Right kidney (tissue), 1 donor: ENCODE measurements at regions not wholly inside any gene's neighbourhood (a gene's known extent, or its start where the extent isn't known, plus 50 kb on each side); places are given as distances from the start of the nearest gene placed in this dataset.

ENCODE experiments used
- DNase-seq: peaks from one replicate; pipeline ENCODE4 v3.0.0-alpha.2; 2016

DNA sequence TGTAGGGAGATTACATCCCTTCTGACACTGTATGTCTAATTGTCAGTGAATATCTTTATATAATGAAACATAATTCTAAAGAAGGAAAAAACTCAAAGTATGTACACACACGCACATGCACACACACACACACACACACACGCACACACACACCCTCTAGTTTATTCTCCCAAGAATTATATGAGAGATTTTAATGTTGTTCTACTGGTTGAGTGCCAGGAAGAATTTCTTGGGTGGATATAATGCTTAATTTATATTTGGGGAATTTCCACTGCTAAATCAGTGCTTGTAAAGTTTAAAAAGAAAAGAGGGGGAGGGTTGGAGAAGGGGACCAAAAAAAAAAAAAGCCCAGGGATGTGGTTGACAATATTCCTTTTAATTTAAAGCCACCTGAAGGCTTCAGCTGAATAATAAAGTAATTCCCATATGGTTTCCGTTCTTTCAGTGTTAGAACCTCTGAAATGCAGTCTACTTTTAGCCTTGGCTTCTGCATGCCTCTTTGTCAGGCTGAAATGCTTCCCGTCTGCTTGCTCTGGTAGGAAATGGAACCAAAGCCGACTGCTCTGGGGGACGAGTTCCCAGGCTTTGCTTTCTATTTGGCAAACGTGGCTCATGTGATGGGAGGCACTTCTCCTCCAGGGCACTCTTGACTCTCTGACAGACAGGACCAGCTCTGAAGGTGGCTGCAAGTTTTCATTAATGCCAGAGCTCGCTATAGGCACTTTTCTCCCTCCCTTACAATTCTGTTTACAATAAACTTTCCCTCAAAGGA, 225.4 kb downstream of the PRL start:
- peak; percentile 61 for DNase-seq

DNA sequence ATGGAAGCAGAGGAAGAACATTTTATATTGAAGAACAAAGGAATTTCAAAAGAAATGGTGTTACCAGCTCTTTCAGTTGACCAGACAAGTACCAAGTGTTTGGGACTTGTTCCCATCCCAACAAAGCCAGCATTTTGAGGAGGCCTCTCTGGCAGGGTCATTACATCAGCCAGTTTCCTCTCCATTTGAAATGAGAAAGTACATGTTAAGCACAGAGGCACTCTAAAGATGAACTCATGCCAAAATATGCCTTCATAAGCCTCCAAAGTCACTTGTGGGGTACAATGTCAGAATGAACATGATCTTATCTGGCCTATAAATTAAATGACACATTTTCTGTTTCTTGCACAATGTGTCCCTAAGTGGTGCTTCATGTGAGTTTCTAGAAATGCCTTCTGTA, 223.9 kb downstream of the PRL start:
- no peak for DNase-seq

DNA sequence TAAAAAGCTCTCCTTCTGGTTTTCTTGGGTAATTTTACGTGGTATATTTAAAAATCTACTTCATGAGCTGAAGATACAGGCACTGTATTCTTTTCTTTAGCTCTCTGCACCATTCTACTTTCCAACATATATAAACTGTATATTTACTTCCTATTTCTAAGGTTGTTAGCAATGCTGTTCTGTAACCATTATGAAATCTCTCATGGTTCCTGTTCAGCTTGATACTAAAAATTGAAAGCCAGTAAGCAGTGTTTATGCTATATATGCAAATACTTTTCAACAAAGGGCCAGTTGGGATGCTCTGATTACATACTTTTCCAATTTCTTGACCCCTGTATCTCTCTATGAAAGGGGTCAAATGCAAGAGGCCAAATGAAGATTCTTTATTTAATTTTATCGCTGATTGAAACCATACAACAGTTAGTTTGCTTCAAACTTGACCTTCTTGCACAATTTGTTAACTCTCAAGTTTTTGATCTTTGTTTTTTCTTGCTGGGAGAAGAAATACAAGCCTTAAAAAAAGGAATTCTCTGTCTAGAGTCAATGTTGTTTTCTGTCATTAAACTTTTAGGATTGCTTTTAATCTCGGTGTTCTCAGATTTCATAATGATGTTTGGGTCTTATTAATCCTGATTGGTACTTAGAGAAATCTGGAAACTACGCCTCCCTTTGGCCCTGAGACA, 223.2 kb downstream of the PRL start:
- DNase-seq = no peak

DNA sequence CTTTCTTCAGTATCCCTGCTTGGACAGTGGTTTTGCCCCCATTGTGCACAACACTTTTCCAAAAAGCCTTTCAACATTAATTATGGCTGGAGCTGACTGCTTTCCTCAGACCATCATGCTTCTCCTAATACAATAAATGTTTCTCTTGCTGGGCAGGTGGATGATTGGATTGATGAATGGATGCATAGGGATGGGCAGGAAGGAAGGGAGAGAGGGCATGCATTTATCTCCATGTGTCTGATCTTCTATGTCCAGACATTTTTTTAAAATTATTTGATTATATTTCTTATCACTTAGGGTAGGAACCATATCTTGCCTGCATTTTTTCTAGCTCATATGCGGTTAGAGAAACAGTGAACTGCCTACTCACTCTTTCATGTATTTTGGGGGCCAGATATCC, 218.5 kb downstream of the PRL start:
- DNase-seq = no peak

DNA sequence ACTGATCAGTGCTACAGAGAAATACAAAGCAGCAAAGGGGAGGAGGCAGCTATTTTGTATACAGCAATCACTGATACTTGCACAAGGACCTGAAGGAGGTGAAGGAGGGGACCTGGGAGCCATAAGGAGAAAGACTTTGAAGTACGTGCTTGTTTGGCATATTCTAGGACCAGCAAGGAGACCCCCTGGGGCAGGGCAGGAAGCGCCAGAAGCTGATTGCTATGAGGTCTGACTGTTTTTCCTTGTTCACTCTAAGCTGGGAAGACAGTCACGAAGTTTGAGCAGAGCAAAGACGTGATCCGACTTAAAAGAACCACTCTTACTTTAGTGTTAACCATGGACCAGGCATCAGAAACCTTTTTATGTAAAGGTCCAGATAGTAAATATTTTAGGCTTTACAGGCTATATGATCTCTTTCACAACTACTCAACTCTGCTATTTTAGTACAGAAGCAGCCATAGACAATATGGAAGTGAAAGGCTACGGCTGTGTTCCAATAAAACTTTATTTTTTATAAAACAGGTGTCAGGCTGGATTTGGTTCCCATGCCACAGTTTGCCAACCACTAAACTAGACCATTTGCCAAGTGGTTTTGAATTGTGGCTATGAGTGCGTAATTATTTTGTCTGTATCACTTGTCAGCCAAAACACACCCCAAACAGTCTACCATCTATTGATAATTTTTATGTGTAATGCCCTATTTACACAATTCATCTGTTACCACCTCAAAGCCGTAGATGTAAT, 217.9 kb downstream of the PRL start:
- DNase-seq = no peak

DNA sequence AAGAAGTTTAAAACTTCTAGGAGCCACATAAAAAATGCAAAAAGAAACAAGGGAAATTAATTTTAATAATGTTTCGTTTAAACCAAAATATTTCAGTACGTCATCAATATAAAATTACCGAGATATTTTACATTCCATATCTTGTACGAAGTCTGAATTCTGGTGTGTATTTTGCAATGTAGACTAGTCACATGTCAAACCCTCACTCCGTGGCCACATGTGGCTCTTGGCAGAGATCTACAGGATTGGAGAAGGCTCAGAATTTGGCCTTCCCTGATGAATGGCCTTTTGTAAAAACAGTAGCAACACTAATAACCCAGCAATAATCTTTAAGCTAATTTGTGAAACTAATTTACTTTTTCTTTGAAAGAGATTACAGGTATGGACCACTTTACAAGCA, 217.1 kb downstream of the PRL start:
- no peak for DNase-seq

DNA sequence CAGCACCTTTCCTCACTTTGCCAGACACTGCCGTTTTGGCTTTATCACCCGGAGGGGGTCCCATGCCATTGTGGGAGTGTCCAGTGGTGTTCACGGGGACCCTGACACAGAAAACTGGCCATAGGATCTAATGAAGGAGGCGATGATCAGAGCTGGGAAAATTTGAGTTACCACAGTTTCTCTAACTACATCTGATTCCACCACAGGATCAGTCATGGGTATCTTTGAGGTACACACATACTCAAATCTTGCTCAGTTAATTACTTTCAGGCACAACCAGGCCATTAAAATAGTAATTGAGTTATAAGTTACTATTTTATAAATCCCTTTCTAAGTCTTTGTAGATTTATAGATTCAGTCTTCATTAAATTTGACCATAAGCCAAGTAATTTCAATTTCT, 215.1 kb downstream of the PRL start:
- no peak for DNase-seq

DNA sequence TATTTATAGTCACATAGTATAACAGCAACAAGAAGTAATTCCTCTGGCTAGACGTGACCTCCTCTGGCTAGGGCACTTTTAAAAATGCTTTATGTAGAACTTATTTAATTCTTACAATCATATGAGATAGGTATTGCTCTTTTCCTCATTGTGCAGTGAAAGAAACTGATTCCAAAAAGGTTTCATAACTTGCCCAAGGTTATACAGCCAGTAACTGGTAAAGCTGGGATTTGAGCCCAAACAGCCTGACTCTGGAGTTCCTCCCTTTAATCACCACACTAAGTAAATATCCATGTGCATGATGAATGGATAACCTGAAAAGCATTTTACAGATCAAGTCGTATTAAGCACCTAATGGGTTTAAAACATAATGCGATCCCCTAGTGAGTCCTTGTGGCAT, 214.6 kb downstream of the PRL start:
- DNase-seq = no peak

DNA sequence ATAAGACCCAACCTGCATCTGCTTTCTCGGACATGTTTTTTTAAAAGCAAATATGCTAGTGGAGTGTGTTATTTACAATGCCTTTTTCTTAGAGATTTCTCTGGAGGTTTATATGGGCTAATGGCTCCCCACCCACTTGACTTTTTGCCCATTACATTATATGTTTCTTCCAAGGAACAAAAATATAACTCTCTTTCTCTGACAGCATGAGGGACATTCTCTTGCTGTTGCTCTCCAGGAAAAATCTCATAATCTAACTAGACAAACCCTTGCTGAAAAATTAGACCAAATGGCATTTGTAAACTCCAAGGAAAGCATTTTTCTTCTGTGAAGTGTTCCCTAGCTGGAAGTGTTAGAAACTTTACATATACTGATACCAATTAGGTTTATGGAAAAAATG, 213.7 kb downstream of the PRL start:
- DNase-seq = no peak

DNA sequence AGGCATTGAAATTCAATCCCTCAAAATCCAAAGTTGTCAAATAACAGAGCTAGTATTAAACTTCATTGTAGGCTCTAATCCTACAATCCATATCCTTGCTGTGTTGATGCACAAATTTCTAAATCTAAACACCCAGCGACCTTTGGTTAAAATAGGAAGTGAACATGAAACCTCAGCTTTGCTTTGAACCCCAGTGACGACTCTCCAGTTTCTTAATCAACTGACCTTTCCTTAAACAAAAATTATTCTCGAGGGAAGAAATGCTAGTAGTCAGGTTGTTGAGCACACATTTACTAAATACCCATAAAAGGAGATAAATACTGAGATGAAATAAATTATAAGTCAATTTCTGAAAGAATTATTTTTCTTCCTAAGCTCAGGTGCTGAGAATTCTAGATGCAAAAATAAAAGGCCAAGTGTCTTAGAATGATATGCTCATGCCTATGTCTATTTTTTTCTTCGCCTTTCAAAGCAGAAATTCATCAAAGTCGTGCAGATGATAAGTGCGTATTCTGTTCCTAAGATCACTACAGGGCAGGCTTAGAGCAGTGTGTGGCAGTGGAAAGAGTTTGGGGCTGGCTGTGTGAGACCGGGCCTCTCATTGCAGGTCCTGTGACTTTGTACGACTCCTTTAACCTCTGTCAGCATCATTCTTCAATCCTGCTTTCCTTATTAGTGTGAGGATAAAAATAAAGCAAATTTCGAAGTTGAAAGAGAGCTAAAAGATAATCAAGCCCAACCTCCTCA, 208.7 kb downstream of the PRL start:
- no peak for DNase-seq

DNA sequence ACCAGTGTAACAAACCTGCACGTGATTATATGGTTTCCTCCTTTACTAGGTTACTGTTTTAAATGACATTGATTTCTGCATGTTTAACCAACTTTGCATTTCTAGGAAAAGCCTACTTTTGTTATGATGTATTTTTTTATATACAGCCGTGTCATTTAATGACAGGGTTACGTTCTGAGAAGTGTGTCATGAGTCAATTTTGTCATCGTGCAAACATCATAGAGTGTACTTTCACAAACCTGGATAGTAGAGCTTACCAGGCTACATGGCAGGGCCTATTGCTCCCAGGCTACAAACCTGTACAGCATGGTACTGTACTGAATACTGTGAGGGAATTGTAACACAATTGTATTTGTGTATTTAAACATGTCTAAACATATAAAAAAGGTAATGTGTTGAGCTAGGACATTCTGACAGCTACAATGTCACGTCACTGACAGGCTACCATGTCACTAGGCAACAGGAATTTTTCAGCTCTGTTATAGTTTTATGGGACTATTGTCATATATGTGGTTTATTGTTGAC, 205.3 kb downstream of the PRL start:
- no peak for DNase-seq

DNA sequence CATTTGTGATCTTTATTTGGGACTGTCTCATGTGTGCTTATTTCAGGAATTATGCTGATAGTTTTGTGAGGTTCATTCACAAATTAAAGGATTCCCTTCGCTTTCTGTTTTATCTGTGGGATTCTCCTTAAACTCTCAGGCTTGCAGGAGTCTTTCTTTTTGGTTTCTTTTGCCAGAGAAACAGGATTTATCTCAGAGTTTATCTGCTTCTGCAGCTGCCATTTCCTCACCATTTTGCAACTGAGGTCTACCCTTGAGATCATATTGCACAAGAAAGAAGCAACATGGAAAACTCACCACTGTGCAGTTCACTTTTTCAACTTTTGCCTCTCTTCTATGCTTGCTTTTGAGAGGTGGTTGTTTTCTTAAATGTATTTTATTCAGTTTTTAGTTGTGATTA, 201.0 kb downstream of the PRL start:
- no peak for DNase-seq

DNA sequence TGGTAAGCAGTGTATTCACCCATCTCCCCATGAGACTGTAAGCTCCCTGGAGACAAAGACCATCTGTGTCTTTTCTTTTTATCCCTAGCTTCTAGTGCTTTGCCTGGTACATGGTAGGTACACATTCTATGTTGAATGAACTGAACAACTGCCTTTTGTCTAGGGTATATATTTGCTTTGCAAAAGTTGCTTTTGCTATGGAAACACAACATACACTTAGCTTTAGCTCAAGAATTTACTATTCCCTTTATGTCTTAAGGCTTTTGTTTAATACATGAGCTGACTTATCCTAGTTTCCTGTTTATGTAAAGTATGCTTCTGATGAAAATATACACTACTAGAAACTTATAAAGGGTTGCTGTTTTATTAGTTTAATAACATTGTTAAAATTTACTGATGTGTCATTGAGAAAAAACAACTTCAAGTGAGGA, 198.2 kb downstream of the PRL start:
- no peak for DNase-seq

DNA sequence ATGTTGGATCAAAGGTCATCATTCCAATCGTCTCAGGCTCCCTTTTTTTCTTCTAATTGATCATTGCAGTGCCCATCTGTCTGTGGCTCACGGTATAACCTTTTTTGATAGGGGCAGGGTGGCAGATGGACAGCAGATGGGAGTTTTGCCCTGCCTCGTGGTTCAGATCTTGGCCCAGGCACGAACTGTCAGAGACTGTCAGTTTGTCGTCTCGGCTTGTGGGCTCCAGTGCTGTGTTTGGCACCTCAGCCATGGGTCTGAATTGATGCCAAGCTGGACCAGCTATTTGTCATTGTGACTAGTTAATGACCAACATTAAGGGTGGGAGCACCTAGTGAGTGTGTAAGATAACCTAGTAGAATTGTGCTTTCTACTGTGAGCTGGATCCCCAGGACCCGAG, 197.6 kb downstream of the PRL start:
- DNase-seq = no peak

DNA sequence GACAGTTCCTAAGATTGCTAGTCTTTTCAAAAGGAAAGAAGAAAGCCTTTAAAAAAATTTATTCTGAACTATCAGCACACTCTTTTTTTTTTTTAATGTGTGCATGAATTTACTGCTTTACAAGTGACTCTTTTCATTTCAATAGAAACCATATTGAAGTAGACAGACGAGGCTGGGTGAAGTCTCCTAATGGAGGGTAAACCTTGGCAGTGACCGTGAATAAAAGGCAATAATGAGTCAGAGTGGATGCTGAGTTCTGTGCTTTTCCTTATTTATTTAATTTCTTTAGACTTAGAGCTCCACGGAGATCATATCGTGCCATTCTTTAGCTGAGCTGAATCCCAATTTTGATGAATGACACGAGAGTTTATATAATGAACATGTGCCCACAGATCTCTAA, 196.9 kb downstream of the PRL start:
- DNase-seq = no peak

DNA sequence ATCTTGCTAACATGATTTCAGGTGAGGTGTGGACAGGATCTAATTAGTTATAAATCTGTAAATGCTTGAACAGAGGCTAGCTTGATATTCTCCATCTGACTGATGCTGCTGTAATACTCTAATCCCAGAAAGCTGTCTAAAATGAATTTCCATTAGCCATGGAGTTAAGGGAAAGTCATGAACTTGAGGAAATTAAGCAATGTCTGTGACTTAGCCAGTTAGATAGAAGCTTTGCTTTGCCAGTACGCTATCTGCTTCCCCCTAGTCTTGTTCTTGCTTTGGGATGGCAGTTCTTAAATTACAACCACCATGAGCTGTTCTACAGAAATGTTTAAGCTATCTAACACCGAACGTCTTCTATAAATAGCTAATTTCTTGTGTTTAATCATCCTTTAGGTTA, 195.7 kb downstream of the PRL start:
- DNase-seq = no peak

DNA sequence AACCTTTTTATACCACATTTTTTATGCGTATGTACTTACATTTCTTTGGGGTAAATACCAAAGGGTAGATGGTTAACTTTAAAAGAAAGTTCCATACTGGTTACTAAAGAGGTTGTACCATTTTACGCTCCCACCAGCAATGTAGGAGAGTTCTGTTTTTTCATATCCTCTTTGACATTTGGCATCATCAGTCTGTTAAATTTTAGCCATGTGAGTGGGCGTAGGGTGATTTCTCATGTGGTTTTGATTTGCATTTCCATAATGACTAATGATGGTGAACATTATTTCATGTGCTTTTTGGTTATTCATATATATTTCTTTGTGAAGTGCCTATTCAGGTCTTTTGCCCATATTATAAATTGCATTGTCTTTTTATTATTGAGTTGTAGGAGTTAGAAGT, 194.2 kb downstream of the PRL start:
- DNase-seq = no peak

DNA sequence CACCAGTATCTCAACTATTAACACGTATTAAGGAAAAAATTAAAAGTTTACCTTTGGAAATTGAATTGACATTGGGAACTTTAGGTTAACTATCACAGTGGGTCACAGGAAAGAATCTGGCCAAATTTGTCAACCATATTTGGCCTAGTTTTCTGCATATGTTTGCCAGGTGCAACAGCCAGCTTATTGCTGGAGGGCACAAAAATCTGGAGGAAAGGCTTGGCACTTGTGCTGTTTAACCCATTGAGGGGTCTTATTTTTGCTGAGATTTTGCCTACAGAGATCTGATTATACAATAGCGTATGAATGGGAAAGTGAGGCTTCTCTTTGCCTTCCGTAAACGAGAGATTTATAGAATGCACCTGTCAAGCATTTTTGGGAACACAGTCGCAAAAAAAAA, 190.4 kb downstream of the PRL start:
- DNase-seq = no peak

DNA sequence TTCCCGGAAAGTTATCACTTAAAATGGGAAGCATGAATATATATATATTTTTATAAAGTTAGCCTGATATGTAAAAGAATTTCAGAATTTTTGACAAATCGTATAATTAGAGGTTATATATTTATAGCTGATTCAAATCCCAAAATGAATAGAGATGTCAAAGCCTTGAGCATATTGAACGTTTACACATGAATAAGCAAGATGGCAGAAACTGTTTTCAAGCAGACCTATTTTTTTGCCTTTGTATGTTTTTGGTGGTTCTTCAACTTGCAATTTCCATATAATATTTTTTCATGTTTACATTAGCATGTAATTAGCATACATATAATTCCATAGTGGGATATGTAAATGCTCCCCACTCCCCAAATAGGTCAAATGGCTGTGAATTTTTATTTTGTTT, 189.9 kb downstream of the PRL start:
- no peak for DNase-seq

DNA sequence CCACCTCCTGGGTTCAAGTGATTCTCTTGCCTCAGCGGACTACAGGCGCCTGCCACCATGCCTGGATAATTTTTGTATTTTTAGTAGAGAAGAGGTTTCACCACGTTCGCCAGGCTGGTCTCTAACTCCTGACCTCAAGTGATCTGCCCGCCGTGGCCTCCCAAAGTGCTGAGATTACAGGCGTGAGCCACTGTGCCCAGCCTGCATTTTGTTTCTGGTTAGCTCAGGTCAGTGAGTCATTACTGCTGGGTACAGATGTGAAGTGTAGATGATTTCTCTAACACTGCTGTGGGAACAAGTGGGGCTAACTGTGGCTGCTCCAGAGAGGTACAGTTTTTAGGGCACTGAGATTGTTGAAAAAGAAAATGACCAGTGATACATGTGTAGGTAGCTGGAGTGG, 188.6 kb downstream of the PRL start:
- no peak for DNase-seq

DNA sequence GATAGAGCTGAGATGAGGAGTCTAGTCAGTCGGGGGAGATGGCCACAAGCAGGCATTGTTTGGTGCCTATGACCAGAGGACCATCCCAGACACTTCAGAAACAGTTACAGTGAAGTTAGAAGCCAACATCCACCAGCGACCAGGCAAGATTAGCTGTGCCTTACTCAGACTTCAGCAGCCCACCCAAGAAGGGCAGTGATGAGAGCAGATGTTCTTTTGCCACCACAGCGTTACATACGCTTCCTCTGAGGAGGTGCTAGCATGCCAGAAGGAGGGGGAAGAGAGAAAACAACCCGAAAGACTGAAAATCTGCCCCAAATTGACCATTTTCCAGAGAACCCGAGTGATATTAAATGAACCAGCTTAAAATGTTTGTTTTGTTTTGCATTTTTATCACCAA, 186.8 kb downstream of the PRL start:
- DNase-seq = no peak

DNA sequence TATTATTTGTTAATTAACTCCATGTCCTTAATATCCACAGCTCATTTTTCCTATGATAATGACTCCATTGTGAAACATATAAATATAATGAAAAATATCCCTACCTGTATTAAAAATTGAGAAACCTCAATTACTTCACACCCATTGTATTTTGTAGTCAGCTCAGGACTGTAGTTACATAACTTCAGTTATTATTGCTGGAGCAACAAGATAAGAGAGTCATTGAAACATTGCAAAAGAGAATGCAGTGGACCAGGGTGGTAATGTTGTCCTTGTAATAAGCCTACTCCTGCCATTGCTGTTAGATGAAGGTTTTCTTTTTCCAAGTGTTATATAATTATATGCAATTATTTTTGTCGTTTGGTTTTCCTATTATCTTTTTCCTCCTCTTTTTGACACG, 184.4 kb downstream of the PRL start:
- DNase-seq = no peak
